HG03097 (cell line): ENCODE measurements at regions not wholly inside any gene's neighbourhood (a gene's known extent, or its start where the extent isn't known, plus 50 kb on each side); places are given as distances from the start of the nearest gene placed in this dataset.

Experiments
- ATAC-seq: cut with Tn5 transposase; IDR thresholded peaks from one replicate; pipeline ENCODE4 v1.9.1; 2021; ENCODE audit not compliant: unreplicated experiment, low FRiP score

GRCh38 chrX:65034668-65035445 is 58.6 kb upstream of the ZC4H2 start, which contains the start of gene ZC3H12B:
Gene ZC3H12B, plus strand, starts transcription at chrX:65034826.
- peak; percentile 89 for ATAC-seq

- no peak for ATAC-seq
These were observed 58.0 kb upstream of the ZC4H2 start for GRCh38 chrX:65034292-65034667.
